HepG2 (cell line): ENCODE measurements at regions not wholly inside any gene's neighbourhood (a gene's known extent, or its start where the extent isn't known, plus 50 kb on each side); places are given as distances from the start of the nearest gene placed in this dataset.

Experiments used
- ATAC-seq: fragments of 200-7000 bp; cut with Tn5 transposase; 3 replicates; pipeline ENCODE4 v1.9.1; 2020; ENCODE audit warnings: mild to moderate bottlenecking, moderate library complexity
- BruUV-seq: library from RNA; stranded (reverse); fragments of 400-500 nt; replicated peaks from 2 replicates; lab custom pipeline; 2021; lab: Mats Ljungman, UMichigan
- CTCF ChIA-PET: fragments of 300-600 bp; formaldehyde crosslinking; extraction: SDS; loops from one replicate; lab custom pipeline; 2021; ENCODE audit warnings: low total read pairs, inconsistent platforms, low intra/inter-chr PET ratio; lab: Yijun Ruan, JAX
- POLR2A ChIA-PET: fragments of 350-600 bp; sonication (Branson Sonifier 250); formaldehyde crosslinking; loops from one replicate; lab custom pipeline; 2020; ENCODE audit warnings: antibody characterized with exemption, inconsistent platforms; lab: Yijun Ruan, JAX
- DNase-seq: peaks from one replicate; pipeline ENCODE4 v3.0.0-alpha.2; 2015; ENCODE audit warnings: low spot score
- FAIRE-seq: peaks from 3 replicates; lab custom pipeline; 2011; peaks lifted over from hg19 to GRCh38; lab: Jason Lieb, UNC
- H2AFZ ChIP-seq: one replicate; pipeline ENCODE4 v1.6.1; 2011; ENCODE audit warnings: low read length, inconsistent platforms
- H3K27ac ChIP-seq: fragments of 300-600 bp; 3 replicates; pipeline ENCODE4 v1.8.0; 2011; ENCODE audit warnings: mixed run types, mild to moderate bottlenecking, mixed read lengths, low read length, inconsistent platforms; ENCODE audit not compliant: insufficient read depth; ENCODE audit errors: extremely low read length
- H3K27me3 ChIP-seq, 2 experiments: fragments of 200-600 bp in 1 of 2; 2 replicates in 1 of 2; 3 replicates in 1 of 2; pipeline versions ENCODE4 v1.6.0 to v1.8.0; 2011; ENCODE audit warnings: low read length in 2 of 2, mild to moderate bottlenecking in 2 of 2, moderate library complexity in 2 of 2, inconsistent platforms in 1 of 2; ENCODE audit not compliant: insufficient read depth in 2 of 2, control insufficient read depth in 1 of 2
- H3K36me3 ChIP-seq, 2 experiments: fragments of 200-600 bp in 1 of 2; replicated peaks in 1 of 2; 2 replicates in 1 of 2; 3 replicates in 1 of 2; pipeline versions ENCODE4 v1.5.1 to v1.8.0; 2011; ENCODE audit warnings: low read length in 2 of 2, inconsistent platforms in 1 of 2; ENCODE audit not compliant: insufficient read depth in 2 of 2, control insufficient read depth in 1 of 2
- H3K4me1 ChIP-seq: 2 replicates; pipeline ENCODE4 v1.5.1; 2012; ENCODE audit warnings: low read length, inconsistent platforms; ENCODE audit not compliant: insufficient read depth
- H3K4me2 ChIP-seq: 2 replicates; pipeline ENCODE4 v1.6.0; 2011; ENCODE audit warnings: low read depth, low read length, inconsistent platforms
- H3K4me3 ChIP-seq, 3 experiments: fragments of 200-600 bp in 1 of 3; sonication (generic), shearing (Covaris generic) in 1 of 3; replicated peaks in 1 of 3; 2 replicates each; pipeline ENCODE4 v1.5.1; 2011 to 2016; ENCODE audit warnings: low read length in 3 of 3, inconsistent platforms in 2 of 3, low read depth in 2 of 3, mild to moderate bottlenecking in 2 of 3, control low read depth in 1 of 3, mixed read lengths in 1 of 3; ENCODE audit not compliant: insufficient read depth in 1 of 3
- H3K79me2 ChIP-seq: one replicate; pipeline ENCODE4 v1.6.1; 2011; ENCODE audit warnings: low read length, inconsistent platforms; ENCODE audit not compliant: insufficient read depth
- H3K9ac ChIP-seq: 2 replicates; pipeline ENCODE4 v1.6.0; 2011; ENCODE audit warnings: mild to moderate bottlenecking, low read depth, low read length, inconsistent platforms; ENCODE audit not compliant: insufficient read depth
- H3K9me3 ChIP-seq: 2 replicates; pipeline ENCODE4 v1.5.1; 2012; ENCODE audit warnings: mild to moderate bottlenecking, low read length
- H4K20me1 ChIP-seq: 2 replicates; pipeline ENCODE4 v1.6.0; 2011; ENCODE audit warnings: inconsistent platforms, mild to moderate bottlenecking, low read length, moderate library complexity; ENCODE audit not compliant: insufficient read depth
- ARHGAP35 ChIP-seq: sonication (generic); formaldehyde crosslinking; IDR thresholded peaks from 2 replicates; pipeline ENCODE4 v1.9.0; 2022; ENCODE audit warnings: mild to moderate bottlenecking, inconsistent platforms, moderate library complexity, missing genetic modification reagents, borderline replicate concordance
- CTCF ChIP-seq: sonication (generic); formaldehyde crosslinking; IDR thresholded peaks from 2 replicates; pipeline ENCODE4 v1.5.0; 2020; ENCODE audit warnings: mild to moderate bottlenecking, missing genetic modification reagents, moderate library complexity
- FOSL2 ChIP-seq: sonication (generic); formaldehyde crosslinking; IDR thresholded peaks from 2 replicates; pipeline ENCODE4 v1.4.0; 2020; ENCODE audit warnings: missing genetic modification reagents
- HMGXB4 ChIP-seq, 2 experiments: sonication (generic) in 1 of 2; formaldehyde crosslinking in 1 of 2; IDR thresholded peaks; 2 replicates each; pipeline versions ENCODE4 v1.4.0 to v1.6.1; 2018 to 2020; ENCODE audit warnings: missing genetic modification reagents in 2 of 2, borderline replicate concordance in 1 of 2, low read depth in 1 of 2, mild to moderate bottlenecking in 1 of 2, missing biosample characterization in 1 of 2
- JUN ChIP-seq: sonication (generic); formaldehyde crosslinking; IDR thresholded peaks from 2 replicates; pipeline ENCODE4 v1.4.0; 2020; ENCODE audit warnings: mild to moderate bottlenecking, missing genetic modification reagents
- JUND ChIP-seq: sonication (generic); formaldehyde crosslinking; IDR thresholded peaks from 2 replicates; pipeline ENCODE4 v1.8.0; 2022; ENCODE audit warnings: mild to moderate bottlenecking, missing genetic modification reagents
- LCORL ChIP-seq, 2 experiments: fragments of 450-650 bp in 1 of 2; sonication (generic) in 1 of 2; formaldehyde crosslinking in 1 of 2; IDR thresholded peaks; 2 replicates each; pipeline versions ENCODE4 v1.5.0 to v1.6.1; 2017 to 2020; ENCODE audit warnings: antibody characterized with exemption in 1 of 2, missing genetic modification reagents in 1 of 2
- RAD21 ChIP-seq: fragments of 450-650 bp; formaldehyde crosslinking; IDR thresholded peaks from 2 replicates; pipeline ENCODE4 v1.5.0; 2020; ENCODE audit warnings: mild to moderate bottlenecking
- SMC3 ChIP-seq: IDR thresholded peaks from 2 replicates; pipeline ENCODE4 v1.6.1; 2011; ENCODE audit warnings: low read length, improper control_type of control experiment
- SRSF1 ChIP-seq: fragments of 200-400 bp; formaldehyde crosslinking; optimal IDR thresholded peaks from 2 replicates; pipeline ENCODE3; 2017; ENCODE audit warnings: mild to moderate bottlenecking, low read depth, low read length, moderate library complexity
- STAG1 ChIP-seq: sonication (generic); formaldehyde crosslinking; IDR thresholded peaks from 2 replicates; pipeline ENCODE4 v1.4.0; 2020; ENCODE audit warnings: missing genetic modification reagents
- ZNF350 ChIP-seq: sonication (generic); formaldehyde crosslinking; IDR thresholded peaks from 2 replicates; pipeline ENCODE4 v1.4.0; 2020; ENCODE audit warnings: mild to moderate bottlenecking, low read depth, missing genetic modification reagents, borderline replicate concordance
- ZSCAN30 ChIP-seq: sonication (generic); formaldehyde crosslinking; IDR thresholded peaks from 2 replicates; pipeline ENCODE4 v1.5.0; 2020; ENCODE audit warnings: mild to moderate bottlenecking, missing genetic modification reagents
- whole genome bisulfite sequencing: methylation state at CpG from one replicate; pipeline ENCODE4 v1.1.6; 2017; ENCODE audit warnings: low lambda C conversion rate; 5-methylcytosine and 5-hydroxymethylcytosine counted together
- in situ Hi-C: cut with HindIII; loops from 2 replicates; pipeline ENCODE4 v1.10.0; 2017; ENCODE audit warnings: low pct_unique_long_range_greater_than_20kb; ENCODE audit not compliant: extremely low pct_ligation_motif_present
- intact Hi-C: fragments of 100-400 bp; cut with micrococcal nuclease; formaldehyde crosslinking; loops from one replicate; pipeline ENCODE4 v1.10.0; 2022; ENCODE audit not compliant: unreplicated experiment
- TF ChIP-seq, protein P1 (sequence below): sonication (generic); formaldehyde crosslinking; IDR thresholded peaks from 2 replicates; pipeline ENCODE4 v1.4.0; 2020; ENCODE audit warnings: missing genetic modification reagents
- TF ChIP-seq, protein P2 (sequence below): sonication (generic); formaldehyde crosslinking; IDR thresholded peaks from 2 replicates; pipeline ENCODE4 v1.4.0; 2020; ENCODE audit warnings: missing genetic modification reagents

- H3K4me1 ChIP-seq, result no peaks in the 10 kb centered on the region
- intact Hi-C loops (loop anchor here (1.0 to 10.0 kb wide), 3 partner anchors 277 to 1280 kb away; no protein-coding TSS in a partner anchor), in situ Hi-C loops (no loop called here)
- POLR2A ChIA-PET, result no interaction called here
- FAIRE-seq, result peak; percentile 70
- TF ChIP-seq JUND (CRISPR knock-in tag), result peak; percentile 62; the same call in 1 of the 2 replicates
- TF ChIP-seq RAD21 (CRISPR knock-in tag), result peak; percentile 32; the same call in 1 of the 2 replicates
- TF ChIP-seq, protein P1, sequence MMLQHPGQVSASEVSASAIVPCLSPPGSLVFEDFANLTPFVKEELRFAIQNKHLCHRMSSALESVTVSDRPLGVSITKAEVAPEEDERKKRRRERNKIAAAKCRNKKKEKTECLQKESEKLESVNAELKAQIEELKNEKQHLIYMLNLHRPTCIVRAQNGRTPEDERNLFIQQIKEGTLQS (CRISPR knock-in tag), result peak; percentile 76
- TF ChIP-seq FOSL2 (CRISPR knock-in tag), result peak; percentile 31; the same call in 1 of the 2 replicates
- TF ChIP-seq SMC3, result peak; percentile 66
- peak; percentile 66 for TF ChIP-seq STAG1 (CRISPR knock-in tag)
- peak; percentile 75 for TF ChIP-seq CTCF (CRISPR knock-in tag)
- TF ChIP-seq ARHGAP35 (CRISPR knock-in tag), result no peak
- TF ChIP-seq, protein P2, sequence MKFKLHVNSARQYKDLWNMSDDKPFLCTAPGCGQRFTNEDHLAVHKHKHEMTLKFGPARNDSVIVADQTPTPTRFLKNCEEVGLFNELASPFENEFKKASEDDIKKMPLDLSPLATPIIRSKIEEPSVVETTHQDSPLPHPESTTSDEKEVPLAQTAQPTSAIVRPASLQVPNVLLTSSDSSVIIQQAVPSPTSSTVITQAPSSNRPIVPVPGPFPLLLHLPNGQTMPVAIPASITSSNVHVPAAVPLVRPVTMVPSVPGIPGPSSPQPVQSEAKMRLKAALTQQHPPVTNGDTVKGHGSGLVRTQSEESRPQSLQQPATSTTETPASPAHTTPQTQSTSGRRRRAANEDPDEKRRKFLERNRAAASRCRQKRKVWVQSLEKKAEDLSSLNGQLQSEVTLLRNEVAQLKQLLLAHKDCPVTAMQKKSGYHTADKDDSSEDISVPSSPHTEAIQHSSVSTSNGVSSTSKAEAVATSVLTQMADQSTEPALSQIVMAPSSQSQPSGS (CRISPR knock-in tag), result peak; percentile 43; the same call in 1 of the 2 replicates
- TF ChIP-seq ZSCAN30 (CRISPR knock-in tag), result no peak
- TF ChIP-seq JUN (CRISPR knock-in tag), result 0 out of 2 replicates have a peak, but pooled peaks have one; percentile 27
- TF ChIP-seq SRSF1, result no peak
- TF ChIP-seq LCORL (IDR thresholded peaks at IDR 0.05), result no peak
- no peak for TF ChIP-seq LCORL (CRISPR knock-in tag; IDR thresholded peaks at IDR 0.05)
- 0 out of 4 replicates have a peak, but pooled peaks of 1 of the 2 experiments have one; percentile 22 for TF ChIP-seq HMGXB4 (CRISPR knock-in tag; IDR thresholded peaks at IDR 0.05; ENCODE audit: borderline replicate concordance in 1 of 2, low read depth in 1 of 2)
- TF ChIP-seq ZNF350 (CRISPR knock-in tag), result no peak
- H4K20me1 ChIP-seq, result no peaks in the 10 kb centered on the region
- ATAC-seq, result peak; percentile 97
- 12% methylated on average over 14 of the region's 14 CpGs for WGBS
- no peak overlapping the region for H3K27ac ChIP-seq
- peak; percentile 67 for DNase-seq
- CTCF ChIA-PET, result interaction anchor here (0.6 to 2.7 kb wide), 3 partner anchors 284 to 1280 kb away, joined by 3 to 14 read pairs (median 11); no protein-coding TSS in a partner anchor
- H3K9ac ChIP-seq, result no peak overlapping the region
- H2AFZ ChIP-seq, result no peak overlapping the region
- no peaks in the 10 kb centered on the region for H3K27me3 ChIP-seq
- H3K9me3 ChIP-seq, result no peaks in the 10 kb centered on the region
- no peaks in the 10 kb centered on the region for H3K79me2 ChIP-seq
- no TSS peak for BruUV-seq
- no peak overlapping the region for H3K4me2 ChIP-seq
- no peaks in the 10 kb centered on the region for H3K36me3 ChIP-seq
- H3K4me3 ChIP-seq, result no peak overlapping the region
Observed at GRCh38 chr2:59301466-59302402, 1060.6 kb upstream of the FANCL start.
